ENCODE measurements at regions not wholly inside any gene's neighbourhood (a gene's known extent, or its start where the extent isn't known, plus 50 kb on each side); places are given as distances from the start of the nearest gene placed in this dataset.
"Not testable (repeated sequence)": the region's sequence is repeated elsewhere in the genome, so short reads cannot be mapped to it uniquely, and the experiment has no call there.

DNA sequence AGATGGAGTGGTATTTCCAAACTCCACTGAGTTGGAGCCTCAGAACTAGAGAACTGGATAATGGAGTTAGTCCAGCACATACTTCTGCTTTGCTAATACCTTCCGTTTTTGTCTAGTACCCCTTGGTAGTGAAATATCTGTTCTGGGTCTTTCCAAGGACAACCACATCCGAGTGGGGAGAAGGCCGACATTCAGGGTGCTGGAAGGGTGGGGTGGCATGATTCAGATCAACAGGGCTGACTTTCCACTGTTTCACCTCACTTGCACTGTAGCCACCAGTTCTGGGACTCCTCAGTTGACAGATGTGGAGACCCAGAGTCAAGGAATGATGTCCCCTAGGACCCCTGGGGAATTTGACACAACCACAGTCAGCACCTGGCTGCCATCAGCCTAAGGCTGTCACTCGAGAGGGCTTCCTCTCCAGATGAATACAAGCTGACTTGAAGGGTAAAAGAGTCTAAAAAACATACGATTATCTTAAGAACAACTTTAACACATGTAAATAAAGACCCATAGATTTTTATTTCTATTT lies 84.8 kb upstream of the HNF1B start:
- DNase-seq (ENCODE audit: low read depth, low spot score), result no peak

DNA sequence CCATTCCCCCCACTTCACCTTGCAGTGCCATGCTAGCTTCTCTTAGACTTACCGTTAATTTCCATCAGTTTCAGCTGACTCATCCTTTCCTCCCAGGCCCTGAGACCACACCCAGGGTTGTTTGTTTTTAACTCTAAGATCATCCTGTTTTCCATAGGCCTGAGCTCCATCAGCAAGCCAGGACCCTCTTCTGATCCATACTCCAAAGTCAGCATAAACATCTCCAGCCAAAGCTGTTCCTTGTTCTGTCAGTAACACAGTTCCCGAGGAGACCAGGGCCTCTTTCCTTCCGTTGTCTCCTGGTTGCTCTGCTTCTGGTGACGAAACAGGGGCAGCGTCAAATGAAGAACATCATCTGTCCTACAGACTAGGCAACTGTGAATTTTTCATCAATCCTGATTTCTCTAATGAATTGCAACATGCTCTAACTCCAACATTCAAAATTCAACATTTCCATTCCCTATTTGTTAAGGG lies 83.8 kb upstream of the HNF1B start:
- DNase-seq (ENCODE audit: low read depth, low spot score), result no peak

DNA sequence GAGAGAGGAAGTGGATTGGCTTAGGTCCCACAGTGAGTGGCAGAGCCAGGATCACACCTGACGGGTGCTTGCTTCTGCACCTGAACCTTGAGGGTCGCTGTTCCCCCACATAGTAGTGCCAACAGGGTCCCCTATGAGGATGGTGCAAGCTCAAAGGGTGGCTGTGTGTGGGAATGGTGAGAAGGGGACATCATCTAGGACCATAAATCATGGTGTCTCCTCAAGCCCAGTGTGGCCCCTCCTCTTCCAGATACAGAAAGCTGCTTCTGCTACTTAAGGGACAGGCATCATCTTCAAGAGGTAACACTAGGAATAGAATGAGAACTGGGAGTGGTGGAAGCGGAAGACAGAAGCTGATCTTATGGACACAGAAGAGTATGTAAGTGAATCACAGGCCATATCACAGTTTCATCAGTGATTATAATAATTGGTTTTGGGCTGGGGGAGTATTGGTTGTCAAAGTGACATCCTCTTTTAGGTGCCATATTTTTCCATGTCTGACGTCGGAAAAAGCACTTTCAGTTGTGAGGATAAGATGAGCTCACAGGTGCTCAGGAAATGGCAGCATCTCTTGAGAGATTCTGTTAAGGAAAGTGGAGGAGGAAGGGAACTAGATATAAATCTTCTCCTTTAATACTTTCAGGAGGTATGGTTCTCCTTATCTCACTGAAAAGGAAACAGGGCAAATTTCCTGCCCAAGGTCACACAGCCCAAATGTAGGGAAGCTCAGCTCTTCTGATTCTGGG lies 83.2 kb upstream of the HNF1B start:
- DNase-seq (ENCODE audit: low read depth, low spot score), result no peak

DNA sequence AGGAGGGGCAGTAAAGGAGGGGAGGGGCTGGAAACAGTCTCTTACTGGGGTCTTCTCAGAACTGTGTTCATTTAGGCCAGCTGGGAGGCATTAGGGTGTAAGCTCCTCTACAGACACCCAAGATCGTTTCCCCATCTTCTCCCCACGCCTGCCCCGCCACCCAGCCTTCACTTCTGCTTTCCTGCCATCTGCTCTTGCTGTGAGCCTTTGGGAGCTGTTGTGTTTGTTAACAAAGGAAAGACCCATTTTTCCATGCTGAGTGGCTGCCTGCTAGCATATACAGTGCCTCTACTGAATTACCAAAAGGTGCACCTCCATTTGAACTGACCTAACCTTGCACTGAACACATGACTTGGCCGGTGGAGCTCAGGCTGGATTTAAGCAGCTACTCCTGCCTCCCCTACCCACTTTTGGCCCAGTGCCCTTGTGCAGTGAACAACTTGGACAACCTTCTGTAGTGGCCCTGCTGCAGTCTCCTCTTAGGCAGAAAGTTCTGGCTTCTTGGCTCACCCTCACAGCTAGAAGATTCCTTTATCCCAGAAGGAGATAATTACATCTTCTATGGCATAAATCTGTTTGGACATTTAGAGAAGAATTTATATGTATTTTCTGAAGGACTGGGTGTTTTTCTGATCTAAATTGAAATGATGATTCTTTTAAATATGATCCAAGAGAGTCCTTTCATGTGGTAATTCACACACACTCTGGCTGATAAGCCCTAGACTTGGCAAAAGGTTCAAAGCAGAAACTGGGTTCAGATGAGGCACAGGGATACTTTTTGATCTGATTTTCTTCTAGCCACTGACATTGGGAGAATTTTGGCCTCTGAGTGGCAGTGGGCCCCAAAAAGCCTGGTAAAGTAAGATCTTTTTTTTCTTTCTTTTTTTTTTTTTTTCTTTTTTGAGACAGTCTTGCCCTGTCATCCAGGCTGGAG lies 81.9 kb upstream of the HNF1B start:
- DNase-seq (ENCODE audit: low read depth, low spot score), result no peak

DNA sequence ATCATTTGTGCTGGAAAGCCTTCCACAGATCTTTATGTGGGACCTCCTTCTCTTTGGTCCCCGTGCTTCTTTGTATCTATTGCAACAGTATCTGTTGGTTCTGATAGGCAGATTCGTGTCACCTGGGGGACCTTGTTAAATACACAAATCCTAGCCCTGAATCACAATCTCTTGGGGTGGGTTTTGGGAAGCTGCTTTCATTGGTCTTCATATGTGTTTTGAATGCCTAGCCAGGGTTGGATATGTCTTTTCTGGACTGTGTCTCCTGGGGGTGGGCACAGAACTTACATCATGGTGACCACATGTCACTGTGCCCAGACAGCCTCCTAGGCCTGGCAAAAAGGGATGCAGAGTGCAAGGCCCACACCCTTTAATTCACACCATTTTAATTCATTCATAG lies 81.0 kb upstream of the HNF1B start:
- DNase-seq (ENCODE audit: low read depth, low spot score), result no peak

DNA sequence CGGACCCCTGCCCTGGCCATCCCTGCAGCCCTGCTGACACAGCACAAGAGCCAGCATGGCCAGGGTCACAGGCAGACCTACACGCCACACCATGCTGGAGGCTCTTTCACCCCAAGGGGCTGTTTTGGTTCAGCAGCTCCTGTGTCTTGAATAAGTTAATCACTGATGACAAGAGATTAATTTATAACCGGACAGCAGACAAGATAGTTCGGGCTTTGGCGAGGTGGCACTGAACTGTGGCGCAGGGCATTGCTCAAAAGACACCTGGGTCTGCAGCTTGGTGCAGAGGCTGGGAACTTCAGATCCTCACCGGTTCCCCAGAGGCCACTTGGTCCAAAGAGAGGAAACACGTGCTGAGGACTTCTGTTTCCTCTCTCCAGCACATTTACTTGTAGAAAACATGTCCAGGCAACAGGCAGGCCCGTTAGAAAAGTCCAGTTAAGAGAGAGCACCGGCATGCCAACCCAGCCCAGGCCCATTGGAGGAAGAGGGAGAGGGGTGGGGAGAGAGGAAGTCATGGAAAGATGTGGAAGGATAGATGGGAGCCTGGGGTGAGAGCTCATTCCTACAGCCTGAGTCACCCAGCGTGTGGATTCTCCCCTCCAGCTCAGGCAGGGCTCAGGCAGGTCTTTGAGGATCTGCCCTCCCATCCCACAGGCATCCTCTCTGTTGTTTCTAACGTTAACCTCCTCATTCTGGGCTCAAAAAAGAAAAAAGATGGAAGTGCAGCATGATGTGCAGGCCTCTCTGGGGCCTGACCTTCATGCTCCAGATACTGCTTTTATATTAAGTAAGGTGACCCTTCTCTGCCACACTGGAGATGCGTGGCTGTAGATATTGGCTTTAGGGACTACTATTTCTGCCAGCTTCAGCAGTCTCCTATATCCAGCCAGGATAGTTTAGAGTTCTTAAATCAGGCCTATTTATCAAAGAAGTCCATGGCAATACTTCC lies 80.0 kb upstream of the HNF1B start:
- peak; percentile 78 for DNase-seq (ENCODE audit: low read depth, low spot score)

DNA sequence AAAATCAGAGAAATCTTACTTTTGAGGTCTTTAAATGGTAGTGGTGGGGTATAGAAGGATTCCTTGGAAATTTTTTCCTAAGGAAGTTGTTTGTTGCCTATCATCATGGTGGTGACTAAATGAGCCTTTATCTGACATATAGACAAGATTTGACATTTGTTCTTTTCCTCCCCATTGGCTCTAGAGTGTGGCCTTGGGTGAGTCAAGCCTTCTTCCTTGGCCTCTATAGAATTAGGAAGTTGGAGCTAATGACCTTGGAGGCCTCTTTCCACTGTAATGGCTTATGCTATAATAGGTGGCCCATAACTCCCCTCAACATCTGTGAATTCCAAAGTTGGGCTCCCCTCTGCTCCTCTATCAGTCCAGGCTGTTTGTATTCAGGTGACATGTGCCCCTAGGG lies 79.1 kb upstream of the HNF1B start:
- DNase-seq (ENCODE audit: low read depth, low spot score), result no peak

DNA sequence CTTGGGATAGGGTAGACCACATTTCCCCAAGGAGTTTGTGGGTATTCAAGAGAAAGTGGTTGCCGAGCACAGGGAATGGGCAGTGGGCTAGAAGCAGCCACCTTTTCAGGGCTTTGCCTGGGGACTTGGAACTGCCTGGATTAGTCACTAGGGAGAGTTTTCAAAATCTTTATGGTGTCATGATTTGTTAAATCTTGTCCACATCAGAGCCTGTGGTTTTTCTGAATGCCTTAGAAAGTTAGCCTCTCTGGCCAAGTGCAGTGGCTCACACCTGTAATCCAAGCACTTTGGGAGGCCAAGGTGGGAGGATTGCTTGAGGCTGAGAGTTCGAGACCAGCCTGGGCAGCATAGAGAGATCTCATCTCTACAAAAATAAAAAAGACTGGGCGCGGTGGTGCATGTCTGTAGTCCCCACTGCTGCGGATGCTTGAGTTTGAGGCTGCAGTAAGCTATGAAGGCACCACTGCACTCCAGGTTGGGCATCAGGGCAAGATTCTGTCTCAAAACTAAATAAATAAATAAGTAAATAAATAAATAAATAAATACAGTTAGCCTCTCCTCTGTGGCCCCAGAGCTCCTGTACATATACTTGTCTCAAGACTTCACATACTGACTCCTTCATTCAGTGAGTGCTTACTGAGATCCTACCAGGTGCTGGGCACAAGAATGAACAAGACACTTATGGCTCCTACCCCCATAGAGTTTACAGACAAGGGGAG lies 76.3 kb upstream of the HNF1B start:
- DNase-seq (ENCODE audit: low read depth, low spot score), result no peak

DNA sequence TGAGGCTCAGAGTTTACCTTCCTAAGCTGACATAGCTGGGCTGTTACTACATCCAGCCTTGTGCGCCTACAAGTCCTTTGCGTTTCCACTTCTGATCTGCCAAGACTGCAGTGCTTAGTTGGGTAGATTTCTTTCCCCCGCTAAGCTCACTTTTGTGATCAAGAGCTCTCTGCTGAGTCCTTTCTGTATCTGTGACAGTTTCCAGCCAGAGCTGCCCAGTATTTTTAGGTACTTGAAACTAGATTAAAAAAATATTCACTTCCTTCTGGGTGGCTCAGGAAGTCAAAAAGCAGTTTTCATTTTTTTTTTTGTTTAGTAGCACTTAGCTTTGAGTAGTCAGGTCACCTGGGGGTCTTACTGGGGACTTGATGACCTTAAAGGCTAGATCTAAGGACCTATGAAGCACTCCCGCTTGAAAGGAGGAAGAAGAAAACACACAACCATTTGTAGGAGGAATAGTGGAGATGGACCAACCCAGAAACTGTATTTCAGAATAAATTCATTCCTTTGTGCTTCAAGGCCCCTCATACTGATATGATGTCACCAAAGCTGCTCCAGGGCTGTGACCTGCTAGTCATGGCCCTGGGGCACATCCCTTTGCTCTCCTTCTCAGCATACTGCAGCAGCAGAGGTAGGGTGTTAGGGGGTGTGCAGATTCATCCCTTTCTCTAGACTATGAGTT lies 75.6 kb upstream of the HNF1B start:
- DNase-seq (ENCODE audit: low read depth, low spot score), result no peak

DNA sequence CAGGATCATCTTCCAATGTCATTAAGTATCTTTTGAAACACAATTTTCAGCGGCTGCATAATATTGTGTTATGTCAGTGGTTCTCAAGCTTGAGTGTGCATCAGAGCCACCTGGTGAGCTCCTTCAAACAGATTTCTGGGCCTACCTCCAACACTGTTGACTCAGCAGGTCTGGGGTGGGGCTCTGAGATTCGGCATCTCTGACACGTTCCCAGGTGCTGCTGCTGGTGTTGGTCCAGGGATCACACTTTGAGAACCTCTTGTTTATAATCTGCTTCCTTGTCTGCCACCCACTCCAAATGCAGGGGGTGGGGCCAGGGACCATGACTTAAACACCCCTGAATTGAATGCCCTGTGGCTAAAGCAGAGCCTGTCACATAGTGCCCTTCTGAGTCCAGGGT lies 73.8 kb upstream of the HNF1B start:
- DNase-seq (ENCODE audit: low read depth, low spot score), result no peak

DNA sequence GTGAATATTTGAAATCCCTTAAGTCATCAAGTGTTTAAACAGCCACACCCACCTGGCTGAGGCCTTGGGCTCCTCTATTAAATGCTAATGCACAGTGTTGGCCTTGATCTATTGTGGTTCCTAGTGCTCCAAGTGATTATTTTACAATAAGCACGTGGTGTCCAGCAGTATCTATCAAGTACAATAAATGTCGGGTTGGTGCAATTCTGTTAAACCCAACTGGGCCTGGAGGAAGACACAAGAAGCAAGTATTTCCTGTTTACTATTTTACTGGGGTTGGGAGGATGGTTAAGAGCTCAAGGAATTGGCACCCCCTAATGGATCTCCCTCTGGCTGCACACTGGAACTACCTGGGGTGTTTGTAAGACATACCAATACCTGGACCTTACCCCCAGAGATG lies 72.1 kb upstream of the HNF1B start:
- no peak for DNase-seq (ENCODE audit: low read depth, low spot score)

DNA sequence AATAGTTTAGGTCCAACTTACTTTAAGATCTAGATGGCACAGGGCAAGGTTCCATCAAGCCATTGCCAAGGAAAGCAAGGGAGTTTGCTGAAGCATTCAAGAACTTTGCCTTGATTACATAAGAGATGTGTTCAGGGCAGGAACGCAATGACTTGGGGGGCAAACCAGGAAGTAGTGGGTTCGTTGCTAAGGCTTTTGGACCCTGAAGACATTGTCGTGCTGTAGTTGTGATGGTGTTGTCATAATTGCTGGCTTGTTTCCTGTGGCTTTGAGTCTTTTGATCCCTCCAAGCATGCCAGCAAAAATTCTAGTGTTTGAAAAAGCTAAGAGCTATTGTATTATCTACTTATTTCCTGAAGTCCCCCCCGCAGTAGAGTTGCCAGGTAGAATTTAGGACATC lies 70.7 kb upstream of the HNF1B start:
- no peak for DNase-seq (ENCODE audit: low read depth, low spot score)

DNA sequence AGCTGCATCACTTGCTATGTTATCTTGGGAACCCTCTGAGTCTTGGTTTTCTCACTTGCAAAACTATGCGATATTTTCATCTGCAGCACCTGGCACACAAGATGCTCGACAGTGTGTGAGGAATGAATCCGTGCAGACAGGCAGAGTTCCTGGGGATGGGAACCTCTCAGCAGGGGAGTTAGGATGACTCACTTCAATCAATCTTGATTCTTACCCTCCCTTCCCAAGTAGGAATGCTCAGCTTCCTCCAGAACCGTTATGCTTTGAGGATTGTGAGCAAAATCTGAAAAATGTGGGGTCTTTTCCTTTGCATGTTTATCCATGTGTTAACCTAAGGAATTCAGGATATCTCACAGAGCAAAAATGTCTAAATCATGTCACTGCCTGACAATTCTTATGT lies 68.9 kb upstream of the HNF1B start:
- no peak for DNase-seq (ENCODE audit: low read depth, low spot score)

DNA sequence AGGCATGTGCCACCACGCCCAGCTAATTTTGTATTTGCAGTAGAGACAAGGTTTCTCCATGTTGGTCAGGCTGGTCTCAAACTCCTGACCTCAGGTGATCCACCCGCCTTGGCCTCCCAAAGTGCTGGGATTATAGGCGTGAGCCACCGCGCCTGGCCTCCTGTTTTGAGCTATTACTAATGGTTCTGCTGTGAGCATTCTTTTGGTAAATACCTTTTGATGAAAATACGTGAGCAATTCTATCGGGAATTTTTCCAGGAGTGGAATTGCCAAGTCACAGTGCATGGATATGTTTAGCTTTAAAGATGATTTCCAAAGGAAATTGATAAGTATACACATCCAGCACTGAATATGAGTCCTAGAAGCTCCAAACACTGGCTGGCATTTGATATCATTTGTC lies 64.0 kb upstream of the HNF1B start:
- DNase-seq (ENCODE audit: low read depth, low spot score), result not testable (repeated sequence)

DNA sequence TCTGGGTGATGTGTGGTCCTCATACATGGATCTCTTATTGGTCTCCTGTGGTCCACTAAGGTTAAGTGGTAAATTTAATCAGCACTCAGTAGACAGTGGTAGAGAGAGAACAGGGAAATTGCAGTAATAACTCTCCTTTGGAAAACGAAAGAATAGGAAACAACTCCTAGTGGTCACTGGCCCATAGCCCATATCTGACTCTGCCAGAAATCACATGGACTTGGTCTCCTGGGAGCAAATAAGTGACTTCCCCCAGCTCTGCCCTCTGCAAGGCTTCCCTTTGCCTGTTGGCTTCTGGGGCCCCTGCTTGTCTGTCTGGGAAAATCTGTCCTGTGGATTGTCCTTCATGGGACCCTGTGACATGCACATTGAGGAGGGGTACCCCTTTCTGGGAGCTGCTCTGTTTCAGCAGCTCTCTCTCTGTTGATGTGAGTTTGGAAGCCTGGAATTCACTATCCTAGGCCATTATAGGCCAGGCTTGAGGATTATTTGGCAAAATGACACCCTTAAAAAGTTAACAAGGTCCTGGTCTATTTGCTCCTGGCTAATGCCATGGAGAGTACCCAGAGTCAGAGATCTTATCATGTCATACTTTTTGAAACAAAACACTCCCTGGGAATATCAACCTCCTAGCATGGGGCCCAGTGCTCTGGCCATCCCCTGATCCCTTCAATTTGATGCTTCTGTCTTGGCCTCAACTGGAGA lies 58.0 kb upstream of the HNF1B start:
- no peak for DNase-seq (ENCODE audit: low read depth, low spot score)

DNA sequence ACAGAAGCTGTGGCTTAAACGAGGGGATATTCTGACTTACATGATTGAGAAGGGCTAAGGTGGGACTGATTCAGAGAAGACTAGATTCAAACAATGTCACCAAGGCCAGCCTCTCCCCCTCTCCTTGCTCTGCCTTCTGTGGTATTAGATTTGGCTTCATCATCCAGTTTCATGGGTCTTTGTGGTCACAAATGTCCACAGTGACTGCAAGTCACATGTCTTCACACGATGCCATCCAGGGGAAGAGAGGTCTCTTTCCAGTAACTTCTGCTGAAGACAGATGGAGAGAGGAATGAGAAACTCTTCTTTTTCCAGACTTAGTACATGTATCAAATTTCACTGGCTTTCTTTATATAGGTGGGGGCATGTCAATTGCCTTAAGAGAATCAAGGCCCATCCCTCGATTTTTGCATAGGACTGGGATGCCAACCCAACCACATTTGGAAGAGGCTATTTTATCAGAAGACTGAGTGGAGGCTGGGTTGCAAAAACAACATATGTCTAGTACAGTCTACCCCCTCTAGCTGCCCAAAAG lies 57.3 kb upstream of the HNF1B start:
- no peak for DNase-seq (ENCODE audit: low read depth, low spot score)

DNA sequence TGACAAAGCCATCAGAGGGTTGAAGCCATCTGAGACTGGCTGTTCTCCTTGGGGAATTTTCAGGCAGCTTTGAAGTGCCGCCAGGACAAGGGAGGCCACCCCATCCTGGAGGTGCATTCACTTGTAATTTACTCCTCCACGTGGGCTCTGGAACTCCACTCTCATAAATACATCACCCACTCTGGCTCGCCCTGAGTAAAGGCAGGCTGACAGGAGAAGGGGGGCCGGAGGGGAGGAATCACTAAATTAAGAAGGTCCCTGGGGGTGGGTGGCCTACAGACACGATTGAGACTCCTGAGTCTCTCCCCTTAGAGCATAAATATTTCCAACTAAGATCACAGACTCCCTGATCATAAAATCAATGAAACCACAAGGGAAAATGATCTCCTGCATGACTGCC lies 56.3 kb upstream of the HNF1B start:
- no peak for DNase-seq (ENCODE audit: low read depth, low spot score)

DNA sequence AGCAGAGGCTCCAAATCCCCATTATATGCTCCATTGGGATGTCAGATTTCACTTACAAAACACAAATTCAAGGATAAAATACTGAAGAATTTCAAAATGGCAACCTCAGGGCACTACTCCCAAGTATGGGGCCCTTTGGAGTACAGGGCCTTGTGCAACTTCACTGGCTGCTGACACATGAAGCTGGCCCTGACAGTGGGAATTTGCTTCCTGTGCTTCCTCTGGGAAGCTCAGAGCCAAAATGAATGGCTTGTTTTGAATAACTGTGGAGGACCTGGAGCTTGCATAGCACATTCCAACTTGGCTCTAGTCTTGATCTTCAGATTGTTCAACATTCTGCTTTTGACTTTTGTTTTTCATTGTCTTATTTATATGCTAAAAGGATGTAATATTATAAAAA lies 52.3 kb upstream of the HNF1B start:
- no peak for DNase-seq (ENCODE audit: low read depth, low spot score)

DNA sequence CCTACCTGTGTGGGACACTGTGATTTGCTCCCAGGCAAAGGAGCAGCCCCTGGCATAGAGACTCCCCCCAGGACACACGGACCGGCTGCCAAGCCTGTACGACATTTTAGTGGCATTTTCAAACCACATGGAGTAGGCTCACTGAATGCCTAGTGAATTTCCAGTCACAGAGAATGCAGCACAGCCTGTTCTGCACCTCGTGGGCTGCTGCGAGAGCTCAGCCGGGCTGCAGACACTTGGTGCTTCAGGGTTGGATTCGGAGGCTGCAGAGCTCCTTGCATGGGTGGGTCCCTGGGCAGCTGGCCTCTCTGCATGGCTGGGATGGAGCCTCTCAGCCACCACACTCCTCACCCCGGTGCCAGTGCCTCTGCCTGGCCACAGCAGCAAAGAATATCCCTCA lies 51.2 kb upstream of the HNF1B start:
- no peak for DNase-seq (ENCODE audit: low read depth, low spot score)

Measured in pulmonary artery endothelial cell (primary cell).